Osteoblast (primary cell): ENCODE measurements at regions not wholly inside any gene's neighbourhood (a gene's known extent, or its start where the extent isn't known, plus 50 kb on each side); places are given as distances from the start of the nearest gene placed in this dataset.
A peak's percentile ranks its signal among the peaks of the same experiment; 100 is the strongest.

ENCODE experiments used
- DNase-seq: peaks from one replicate; pipeline ENCODE4 v3.0.0; 2011; ENCODE audit warnings: low spot score, mixed read lengths; ENCODE audit not compliant: insufficient read length; ENCODE audit errors: missing footprints
- H2AFZ ChIP-seq: 2 replicates; pipeline ENCODE4 v1.6.0; 2011; ENCODE audit warnings: mild to moderate bottlenecking, low read length
- H3K27ac ChIP-seq: 2 replicates; pipeline ENCODE4 v1.5.1; 2011; ENCODE audit warnings: mild to moderate bottlenecking, low read depth, low read length, moderate library complexity
- H3K27me3 ChIP-seq: 2 replicates; pipeline ENCODE4 v1.6.0; 2012; ENCODE audit warnings: mild to moderate bottlenecking, control low read depth, inconsistent platforms, low read length, moderate library complexity; ENCODE audit not compliant: insufficient read depth
- H3K36me3 ChIP-seq: 2 replicates; pipeline ENCODE4 v1.5.1; 2011; ENCODE audit warnings: mild to moderate bottlenecking, low read length, control low read depth, moderate library complexity; ENCODE audit not compliant: insufficient read depth
- H3K4me1 ChIP-seq: 2 replicates; pipeline ENCODE4 v1.5.1; 2011; ENCODE audit warnings: mild to moderate bottlenecking, low read length, control low read depth, moderate library complexity; ENCODE audit not compliant: insufficient read depth
- H3K4me2 ChIP-seq: 2 replicates; pipeline ENCODE4 v1.6.0; 2011; ENCODE audit warnings: mild to moderate bottlenecking, low read length; ENCODE audit not compliant: insufficient read depth
- H3K4me3 ChIP-seq: fragments of 200-600 bp; sonication (generic); 3 replicates; pipeline ENCODE4 v1.5.1; 2012; ENCODE audit warnings: mild to moderate bottlenecking, low read length, inconsistent platforms; ENCODE audit not compliant: insufficient read depth
- H3K79me2 ChIP-seq: 2 replicates; pipeline ENCODE4 v1.6.0; 2012; ENCODE audit warnings: mild to moderate bottlenecking, low read length, control low read depth, inconsistent platforms; ENCODE audit not compliant: insufficient read depth
- H3K9me3 ChIP-seq: 2 replicates; pipeline ENCODE4 v1.5.1; 2011; ENCODE audit warnings: low read depth, low read length, control low read depth
- H4K20me1 ChIP-seq: 2 replicates; pipeline ENCODE4 v1.6.0; 2012; ENCODE audit warnings: mild to moderate bottlenecking, low read length, control low read depth; ENCODE audit not compliant: insufficient read depth
- CTCF ChIP-seq: IDR thresholded peaks from 2 replicates; pipeline ENCODE4 v1.5.1; 2011; ENCODE audit warnings: mild to moderate bottlenecking, low read depth, low read length, moderate library complexity; ENCODE audit errors: extremely low read depth

- TF ChIP-seq CTCF: no peak
- no peak overlapping the region for H3K4me3 ChIP-seq
- H3K27me3 ChIP-seq: no peaks in the 10 kb centered on the region
- no peak overlapping the region for H2AFZ ChIP-seq
- no peaks in the 10 kb centered on the region for H3K4me1 ChIP-seq
- H3K4me2 ChIP-seq: no peak overlapping the region
- no peaks in the 10 kb centered on the region for H4K20me1 ChIP-seq
- no peaks in the 10 kb centered on the region for H3K36me3 ChIP-seq
- H3K27ac ChIP-seq: no peak overlapping the region
- H3K9me3 ChIP-seq: no peaks in the 10 kb centered on the region
- DNase-seq: no peak
- no peaks in the 10 kb centered on the region for H3K79me2 ChIP-seq
These were observed 110.8 kb upstream of the KCNJ3 start for GRCh38 chr2:154587739-154588138.

- Histone ChIP-seq H3K4me2 (no peak overlapping the region), H3K79me2 (no peaks in the 10 kb centered on the region), H3K36me3 (no peaks in the 10 kb centered on the region), H3K4me1 (no peaks in the 10 kb centered on the region), H3K27me3 (no peaks in the 10 kb centered on the region), H3K9me3 (no peaks in the 10 kb centered on the region), H2AFZ (no peak overlapping the region), H3K4me3 (no peak overlapping the region), H4K20me1 (no peaks in the 10 kb centered on the region), H3K27ac (no peak overlapping the region)
- peak; percentile 27 for DNase-seq
- TF ChIP-seq CTCF: no peak
These were observed 109.7 kb upstream of the KCNJ3 start for GRCh38 chr2:154588838-154589237.

GRCh38 chr2:154589514-154589913 is 109.0 kb upstream of the KCNJ3 start:
- no peak overlapping the region for H2AFZ ChIP-seq
- H4K20me1 ChIP-seq: no peaks in the 10 kb centered on the region
- TF ChIP-seq CTCF: no peak
- H3K4me2 ChIP-seq: no peak overlapping the region
- no peaks in the 10 kb centered on the region for H3K9me3 ChIP-seq
- H3K27me3 ChIP-seq: no peaks in the 10 kb centered on the region
- H3K36me3 ChIP-seq: no peaks in the 10 kb centered on the region
- H3K4me1 ChIP-seq: no peaks in the 10 kb centered on the region
- no peak for DNase-seq
- H3K27ac ChIP-seq: no peak overlapping the region
- H3K4me3 ChIP-seq: no peak overlapping the region
- no peaks in the 10 kb centered on the region for H3K79me2 ChIP-seq

- Histone ChIP-seq H3K4me3 (no peak overlapping the region), H4K20me1 (no peaks in the 10 kb centered on the region), H3K9me3 (no peaks in the 10 kb centered on the region), H3K79me2 (no peaks in the 10 kb centered on the region), H3K27ac (no peak overlapping the region), H3K27me3 (no peaks in the 10 kb centered on the region), H3K4me2 (no peak overlapping the region), H3K36me3 (no peaks in the 10 kb centered on the region), H2AFZ (no peak overlapping the region), H3K4me1 (no peaks in the 10 kb centered on the region)
- DNase-seq: no peak
- TF ChIP-seq CTCF: no peak
These were observed 107.1 kb upstream of the KCNJ3 start for GRCh38 chr2:154591294-154591820.
